ENCODE measurements at regions not wholly inside any gene's neighbourhood (a gene's known extent, or its start where the extent isn't known, plus 50 kb on each side); places are given as distances from the start of the nearest gene placed in this dataset.
"Not testable (repeated sequence)": the region's sequence is repeated elsewhere in the genome, so short reads cannot be mapped to it uniquely, and the experiment has no call there.

GRCh38 chr18:73163236-73163635, 295.4 kb upstream of the NETO1 start:
- DNase-seq (ENCODE audit: missing footprints) (no peak), ATAC-seq (no peak)
- intact Hi-C loops (cut with DNase I), result no loop called here

GRCh38 chr18:73156117-73156516, 288.3 kb upstream of the NETO1 start:
- intact Hi-C loops (cut with DNase I), result no loop called here
- ATAC-seq (no peak), DNase-seq (ENCODE audit: missing footprints) (no peak)

GRCh38 chr18:73153271-73153670, 285.5 kb upstream of the NETO1 start:
- DNase-seq (ENCODE audit: missing footprints) (no peak), ATAC-seq (no peak)
- intact Hi-C loops (cut with DNase I), result no loop called here

DNA sequence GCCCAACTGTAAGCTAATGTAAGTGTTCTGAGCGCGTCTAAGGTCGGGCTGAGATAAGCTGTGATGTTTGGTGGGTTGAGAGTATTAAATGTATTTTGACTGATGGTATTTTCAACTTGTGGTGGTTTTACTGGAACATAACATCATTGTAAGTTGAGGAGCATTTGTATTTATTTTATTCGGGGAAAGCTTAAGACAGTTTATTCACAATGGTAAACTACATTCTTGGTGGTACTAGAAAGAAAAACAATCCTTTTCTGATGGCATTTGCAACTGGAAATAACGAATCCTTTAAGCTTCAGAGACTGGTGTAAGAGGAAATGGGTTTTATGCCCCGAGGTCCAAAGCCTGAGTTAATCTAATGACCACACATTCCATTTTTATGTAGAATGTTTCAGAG, 283.3 kb upstream of the NETO1 start:
- DNase-seq (ENCODE audit: missing footprints) (no peak), ATAC-seq (no peak)
- intact Hi-C loops (cut with DNase I), result no loop called here

- no peak for ATAC-seq
- intact Hi-C loops (cut with DNase I), result no loop called here
Measured at GRCh38 chr18:73150199-73150598, 282.4 kb upstream of the NETO1 start.

GRCh38 chr18:73147590-73147989, 279.8 kb upstream of the NETO1 start:
- no peak for ATAC-seq
- intact Hi-C loops (cut with DNase I), result no loop called here
- DNase-seq (ENCODE audit: missing footprints), result no peak

More at GRCh38 chr18:73150199-73150598, 282.4 kb upstream of the NETO1 start:
- DNase-seq (ENCODE audit: missing footprints), result no peak

GRCh38 chr18:73144030-73144429, 276.2 kb upstream of the NETO1 start:
- DNase-seq (ENCODE audit: missing footprints), result no peak
- ATAC-seq, result no peak
- intact Hi-C loops (cut with DNase I), result no loop called here

- ATAC-seq, result no peak
- intact Hi-C loops (cut with DNase I), result loop anchor here (5.0 kb wide), 1 partner anchor 374 kb away; no protein-coding TSS in a partner anchor
Measured at GRCh38 chr18:73136134-73136533, 268.3 kb upstream of the NETO1 start.

GRCh38 chr18:73124175-73124574, 256.4 kb upstream of the NETO1 start:
- DNase-seq (ENCODE audit: missing footprints), result no peak
- no peak for ATAC-seq
- intact Hi-C loops (cut with DNase I), result no loop called here

More at GRCh38 chr18:73136134-73136533, 268.3 kb upstream of the NETO1 start:
- DNase-seq (ENCODE audit: missing footprints), result no peak

DNA sequence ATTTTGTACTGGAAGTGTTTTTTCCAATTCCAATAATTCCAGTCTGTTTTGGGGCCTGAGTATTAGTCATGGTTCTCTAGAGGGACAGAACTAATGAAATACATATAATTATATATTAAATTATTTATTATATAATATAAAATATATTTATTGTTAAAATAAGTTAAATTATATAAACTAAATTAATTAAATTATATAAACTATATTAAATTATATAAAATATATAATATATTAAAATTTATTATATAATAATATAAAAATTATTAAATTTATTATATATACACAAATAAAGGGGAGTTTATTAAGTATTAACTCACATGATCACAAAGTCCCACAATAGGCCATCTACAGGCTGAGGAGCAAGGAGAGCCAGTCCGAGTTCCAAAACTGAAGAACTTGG, 253.4 kb upstream of the NETO1 start:
- intact Hi-C loops (cut with DNase I), result no loop called here
- DNase-seq (ENCODE audit: missing footprints) (no peak), ATAC-seq (no peak)

DNA sequence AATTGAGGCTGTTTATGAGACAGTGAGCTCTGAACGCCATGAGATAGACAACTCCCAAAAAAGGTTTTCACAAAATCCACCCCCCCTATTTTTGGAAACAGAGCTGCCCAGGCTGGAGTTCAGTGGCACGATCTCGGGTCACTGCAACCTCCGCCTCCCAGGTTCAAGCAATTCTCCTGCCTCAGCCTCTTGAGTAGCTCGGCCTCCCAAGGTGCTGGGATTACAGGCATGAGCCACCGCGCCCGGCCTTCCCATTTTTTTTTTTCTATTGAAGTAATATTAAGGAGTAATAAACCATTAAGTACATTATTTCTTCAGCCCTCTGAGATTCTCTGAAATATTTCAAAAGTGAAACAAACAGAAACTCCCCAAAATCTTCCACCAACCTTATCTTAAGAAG, 252.8 kb upstream of the NETO1 start:
- DNase-seq (ENCODE audit: missing footprints), result no peak
- intact Hi-C loops (cut with DNase I), result no loop called here
- no peak for ATAC-seq

- intact Hi-C loops (cut with DNase I), result no loop called here
- no peak for ATAC-seq
Measured at GRCh38 chr18:73119574-73119973, 251.8 kb upstream of the NETO1 start.

DNA sequence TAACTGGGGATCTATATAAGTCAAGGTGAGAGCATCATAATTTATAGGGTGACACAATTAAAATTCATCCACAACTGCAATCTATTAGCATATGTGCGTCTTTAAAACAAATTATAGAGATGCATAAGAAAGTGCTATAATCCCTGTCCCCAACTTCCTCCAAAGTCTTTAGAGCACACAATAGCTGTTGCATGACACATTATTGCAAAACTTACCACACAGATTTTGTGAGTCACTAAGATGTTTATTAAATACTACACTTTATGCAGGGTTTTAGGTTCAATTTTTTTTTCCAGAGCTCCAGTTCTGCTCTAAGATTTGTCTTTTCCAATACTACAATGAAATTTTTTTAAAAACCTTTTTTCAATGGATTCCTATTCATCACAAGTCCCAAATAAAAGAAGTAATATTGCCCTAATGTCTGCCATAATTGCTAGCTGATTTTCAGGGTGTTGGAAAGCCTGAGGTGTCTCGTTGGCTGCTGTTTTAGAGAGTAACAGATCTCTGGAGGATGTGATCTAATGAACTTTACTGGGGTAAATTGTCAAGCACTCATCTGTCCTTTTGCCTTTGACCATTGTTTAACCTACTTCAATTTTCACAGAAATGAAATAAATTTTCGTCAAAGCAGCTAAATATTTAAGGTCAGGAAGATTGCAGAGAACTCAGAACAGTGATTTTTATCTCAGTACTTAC, 250.5 kb upstream of the NETO1 start:
- ATAC-seq, result no peak
- intact Hi-C loops (cut with DNase I), result no loop called here

More at GRCh38 chr18:73119574-73119973, 251.8 kb upstream of the NETO1 start:
- DNase-seq (ENCODE audit: missing footprints), result no peak

GRCh38 chr18:73110307-73110706, 242.5 kb upstream of the NETO1 start:
- DNase-seq (ENCODE audit: missing footprints), result no peak
- ATAC-seq, result no peak
- intact Hi-C loops (cut with DNase I), result no loop called here

More for the DNA sequence above, 250.5 kb upstream of the NETO1 start:
- no peak for DNase-seq (ENCODE audit: missing footprints)

DNA sequence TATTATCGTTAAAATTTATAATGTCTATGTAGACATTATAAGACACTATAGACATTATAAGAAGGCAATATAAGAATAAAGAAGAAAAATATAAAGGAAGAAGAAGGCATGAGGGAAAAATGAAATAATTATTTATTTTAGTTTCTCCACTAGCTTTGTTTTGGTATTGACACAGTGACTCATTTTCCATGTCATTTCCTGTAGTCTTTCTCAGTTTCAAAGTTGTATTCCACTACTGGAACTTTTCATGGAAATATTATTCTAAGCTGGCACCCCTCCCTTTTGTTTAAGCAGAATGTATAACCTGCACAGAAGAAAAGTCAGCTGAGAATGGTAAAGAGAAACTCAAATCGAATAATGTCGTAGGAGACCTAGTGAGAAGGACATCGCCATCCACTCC, 234.2 kb upstream of the NETO1 start:
- no peak for ATAC-seq
- intact Hi-C loops (cut with DNase I), result no loop called here
- DNase-seq (ENCODE audit: missing footprints), result no peak

DNA sequence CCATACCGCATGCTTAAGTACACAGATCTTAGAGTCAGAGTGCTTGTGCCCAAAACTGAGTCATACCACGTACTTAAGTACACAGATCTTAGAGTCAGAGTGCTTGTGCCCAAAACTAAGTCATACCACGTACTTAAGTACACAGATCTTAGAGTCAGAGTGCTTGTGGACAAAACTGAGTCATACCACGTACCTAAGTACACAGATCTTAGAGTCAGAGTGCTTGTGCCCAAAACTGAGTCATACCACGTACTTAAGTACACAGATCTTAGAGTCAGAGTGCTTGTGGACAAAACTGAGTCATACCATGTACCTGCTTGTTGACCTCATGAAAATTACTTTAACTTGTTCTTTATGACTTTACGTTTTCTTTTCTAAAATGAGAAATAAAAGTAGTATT, 233.7 kb upstream of the NETO1 start:
- ATAC-seq; intact Hi-C loops (cut with DNase I); DNase-seq (ENCODE audit: missing footprints): not testable (repeated sequence)

DNA sequence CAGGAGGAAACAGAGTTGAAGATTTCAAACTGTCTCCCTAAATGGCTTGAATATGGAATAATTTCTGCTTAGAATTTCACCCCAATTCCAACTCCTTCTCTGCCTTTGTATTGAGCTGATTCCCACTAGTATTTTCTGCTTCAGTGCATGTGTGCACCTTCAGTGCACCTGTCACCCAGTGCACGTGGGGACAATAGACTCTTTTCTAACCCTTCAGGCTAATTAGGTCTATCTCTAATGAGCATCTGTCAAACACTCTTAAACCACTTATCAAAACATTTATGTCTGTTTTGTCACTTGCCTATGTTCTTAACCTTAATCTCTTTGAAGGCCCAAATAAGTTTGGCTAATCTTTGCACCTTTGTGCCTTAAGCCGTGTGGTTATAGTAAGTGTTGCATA, 232.0 kb upstream of the NETO1 start:
- no peak for ATAC-seq
- intact Hi-C loops (cut with DNase I), result no loop called here
- DNase-seq (ENCODE audit: missing footprints), result no peak

DNA sequence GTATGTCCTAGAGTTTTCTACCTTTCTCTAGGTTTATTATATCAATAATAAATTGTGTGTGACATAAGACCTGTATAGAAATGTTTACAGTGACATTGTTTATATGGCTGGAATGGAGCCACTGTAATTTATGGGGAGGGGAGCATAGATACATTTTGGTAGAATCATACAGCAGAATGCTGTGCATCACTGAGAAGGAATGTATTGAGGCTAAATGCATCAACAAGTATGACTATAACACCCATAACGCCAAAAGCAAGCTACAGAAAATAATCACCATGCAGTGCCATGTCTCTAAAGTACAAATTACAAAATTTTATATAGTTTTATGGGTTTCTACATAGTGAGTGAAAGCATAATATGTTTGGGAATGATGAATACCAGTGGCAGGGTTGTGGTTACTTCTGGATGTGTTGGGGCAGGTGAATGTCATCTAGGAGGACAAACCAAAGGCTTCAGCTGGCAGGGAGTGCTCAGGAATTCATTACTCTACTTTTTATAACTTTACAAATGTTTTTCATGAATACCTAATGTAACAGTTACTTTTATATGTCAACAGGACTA, 226.0 kb upstream of the NETO1 start:
- ATAC-seq (no peak), DNase-seq (ENCODE audit: missing footprints) (no peak)
- intact Hi-C loops (cut with DNase I), result no loop called here

GRCh38 chr18:73088445-73088844, 220.7 kb upstream of the NETO1 start:
- ATAC-seq (no peak), DNase-seq (ENCODE audit: missing footprints) (no peak)
- intact Hi-C loops (cut with DNase I), result no loop called here

- DNase-seq (ENCODE audit: missing footprints), result no peak
- intact Hi-C loops (cut with DNase I), result no loop called here
- ATAC-seq, result no peak
Measured at GRCh38 chr18:73087282-73087977, 219.6 kb upstream of the NETO1 start.

All from Right ventricle myocardium inferior (tissue), 1 donor.